GM12873 (cell line): ENCODE measurements at regions not wholly inside any gene's neighbourhood (a gene's known extent, or its start where the extent isn't known, plus 50 kb on each side); places are given as distances from the start of the nearest gene placed in this dataset.

Experiments used
- CTCF ChIP-seq: IDR thresholded peaks from 2 replicates; pipeline ENCODE4 v1.5.1; 2012; ENCODE audit warnings: low read depth, mild to moderate bottlenecking, moderate library complexity, low read length, control low read depth; ENCODE audit not compliant: insufficient read depth; ENCODE audit errors: missing control alignments

GRCh38 chr4:188887905-188888304, 748.7 kb downstream of the TRIML1 start:
- TF ChIP-seq CTCF = no peak

- TF ChIP-seq CTCF = no peak
These were observed 753.6 kb downstream of the TRIML1 start for GRCh38 chr4:188892837-188893236.

GRCh38 chr4:188903986-188904385, 764.7 kb downstream of the TRIML1 start:
- TF ChIP-seq CTCF = no peak

GRCh38 chr4:188904617-188905016, 765.4 kb downstream of the TRIML1 start:
- TF ChIP-seq CTCF = no peak

GRCh38 chr4:188905248-188905647, 766.0 kb downstream of the TRIML1 start:
- TF ChIP-seq CTCF = no peak

- no peak for TF ChIP-seq CTCF
These were observed 772.0 kb downstream of the TRIML1 start for GRCh38 chr4:188911199-188911598.

GRCh38 chr4:188911707-188912106, 772.5 kb downstream of the TRIML1 start:
- TF ChIP-seq CTCF = no peak
